H9 (cell line): ENCODE measurements at regions not wholly inside any gene's neighbourhood (a gene's known extent, or its start where the extent isn't known, plus 50 kb on each side); places are given as distances from the start of the nearest gene placed in this dataset.

ENCODE experiments used
- DNase-seq: peaks from one replicate; pipeline ENCODE4 v3.0.0-alpha.2; 2017
- H2AFZ ChIP-seq: one replicate; pipeline ENCODE4 v1.6.1; 2013; ENCODE audit warnings: mild to moderate bottlenecking, low read length, control low read depth, moderate library complexity
- H2AK5ac ChIP-seq: 2 replicates; pipeline ENCODE4 v1.6.1; 2013; ENCODE audit warnings: low read length, control low read depth, mixed read lengths; ENCODE audit not compliant: insufficient read length
- H2BK120ac ChIP-seq: one replicate; pipeline ENCODE4 v1.6.1; 2013; ENCODE audit warnings: low read depth, mild to moderate bottlenecking, low read length, control low read depth, inconsistent platforms; ENCODE audit not compliant: poor library complexity, severe bottlenecking
- H2BK12ac ChIP-seq: 2 replicates; pipeline ENCODE4 v1.6.1; 2013; ENCODE audit warnings: low read length, control low read depth, mixed read lengths, low read depth; ENCODE audit not compliant: insufficient read length
- H2BK15ac ChIP-seq: 2 replicates; pipeline ENCODE4 v1.6.1; 2013; ENCODE audit warnings: low read depth, low read length, control low read depth
- H2BK20ac ChIP-seq: one replicate; pipeline ENCODE4 v1.6.1; 2013; ENCODE audit warnings: low read depth, mild to moderate bottlenecking, low read length, control low read depth, inconsistent platforms; ENCODE audit not compliant: poor library complexity, severe bottlenecking
- H2BK5ac ChIP-seq: 2 replicates; pipeline ENCODE4 v1.6.1; 2013; ENCODE audit warnings: low read length, control low read depth, mixed read lengths; ENCODE audit not compliant: insufficient read length
- H3K14ac ChIP-seq: 2 replicates; pipeline ENCODE4 v1.6.1; 2013; ENCODE audit warnings: low read length, control low read depth; ENCODE audit not compliant: insufficient read depth
- H3K18ac ChIP-seq: 2 replicates; pipeline ENCODE4 v1.6.1; 2013; ENCODE audit warnings: low read depth, mild to moderate bottlenecking, mixed read lengths, low read length, control low read depth; ENCODE audit not compliant: insufficient read length
- H3K23ac ChIP-seq: 2 replicates; pipeline ENCODE4 v1.6.1; 2013; ENCODE audit warnings: low read length, control low read depth, mixed read lengths, low read depth; ENCODE audit not compliant: insufficient read length
- H3K23me2 ChIP-seq: 2 replicates; pipeline ENCODE4 v1.6.1; 2013; ENCODE audit warnings: low read depth, mild to moderate bottlenecking, mixed read lengths, low read length, control low read depth; ENCODE audit not compliant: insufficient read length, poor library complexity, severe bottlenecking
- H3K27ac ChIP-seq: 2 replicates; pipeline ENCODE4 v1.5.1; 2013; ENCODE audit warnings: low read length, control low read depth, mixed read lengths, low read depth; ENCODE audit not compliant: insufficient read length
- H3K27me3 ChIP-seq: 2 replicates; pipeline ENCODE4 v1.6.1; 2013; ENCODE audit warnings: low read length, control low read depth, inconsistent platforms; ENCODE audit not compliant: insufficient read depth
- H3K4ac ChIP-seq: 2 replicates; pipeline ENCODE4 v1.6.1; 2013; ENCODE audit warnings: low read depth, mild to moderate bottlenecking, control low read depth, inconsistent platforms, low read length, moderate library complexity
- H3K4me1 ChIP-seq: 2 replicates; pipeline ENCODE4 v1.6.1; 2013; ENCODE audit warnings: low read length, control low read depth, inconsistent platforms; ENCODE audit not compliant: insufficient read depth
- H3K4me2 ChIP-seq: 2 replicates; pipeline ENCODE4 v1.6.1; 2013; ENCODE audit warnings: low read length, control low read depth, mixed read lengths; ENCODE audit not compliant: insufficient read length, insufficient read depth
- H3K56ac ChIP-seq: 2 replicates; pipeline ENCODE4 v1.6.1; 2013; ENCODE audit warnings: low read depth, mild to moderate bottlenecking, mixed read lengths, low read length, control low read depth; ENCODE audit not compliant: insufficient read length
- H3K79me1 ChIP-seq: 2 replicates; pipeline ENCODE4 v1.6.1; 2013; ENCODE audit warnings: low read depth, mild to moderate bottlenecking, moderate library complexity, low read length, control low read depth, inconsistent platforms; ENCODE audit not compliant: insufficient read depth, poor library complexity, severe bottlenecking
- H3K79me2 ChIP-seq: 2 replicates; pipeline ENCODE4 v1.6.1; 2013; ENCODE audit warnings: low read length, control low read depth, inconsistent platforms; ENCODE audit not compliant: insufficient read depth
- H3K9ac ChIP-seq: 2 replicates; pipeline ENCODE4 v1.6.1; 2013; ENCODE audit warnings: low read length, control low read depth, mixed read lengths; ENCODE audit not compliant: insufficient read length; ENCODE audit errors: extremely low read depth
- H3K9me3 ChIP-seq: one replicate; pipeline ENCODE4 v1.6.1; 2013; ENCODE audit warnings: low read depth, low read length, inconsistent platforms; ENCODE audit not compliant: control insufficient read depth
- H3T11ph ChIP-seq: one replicate; pipeline ENCODE4 v1.6.1; 2013; ENCODE audit warnings: mild to moderate bottlenecking, low read length, control low read depth, inconsistent platforms
- H4K20me1 ChIP-seq: one replicate; pipeline ENCODE4 v1.6.1; 2013; ENCODE audit not compliant: control insufficient read depth, insufficient read length, insufficient read depth
- H4K5ac ChIP-seq: 2 replicates; pipeline ENCODE4 v1.6.1; 2013; ENCODE audit warnings: low read depth, mild to moderate bottlenecking, mixed read lengths, low read length, control low read depth; ENCODE audit not compliant: insufficient read length
- H4K8ac ChIP-seq: replicated peaks from 2 replicates; pipeline ENCODE4 v1.6.1; 2013; ENCODE audit warnings: low read length, control low read depth, mixed read lengths, low read depth; ENCODE audit not compliant: insufficient read length
- H4K91ac ChIP-seq: 2 replicates; pipeline ENCODE4 v1.6.1; 2013; ENCODE audit warnings: low read depth, mild to moderate bottlenecking, moderate library complexity, mixed read lengths, low read length, control low read depth; ENCODE audit not compliant: insufficient read length
- H3K27ac Mint-ChIP-seq, 3 experiments: 2 replicates in 2 of 3; 3 replicates in 1 of 3; pipeline ENCODE4 v1.8.0; 2020 to 2021; ENCODE audit warnings: mixed read lengths in 3 of 3, mild to moderate bottlenecking in 1 of 3, moderate library complexity in 1 of 3
- H3K27me3 Mint-ChIP-seq: 2 replicates; pipeline ENCODE4 v1.8.0; 2021; ENCODE audit warnings: low read depth, mild to moderate bottlenecking, moderate library complexity, mixed read lengths
- H3K36me3 Mint-ChIP-seq, 3 experiments: 2 replicates in 2 of 3; 3 replicates in 1 of 3; pipeline ENCODE4 v1.8.0; 2020 to 2021; ENCODE audit warnings: low read depth in 3 of 3, mixed read lengths in 3 of 3; ENCODE audit not compliant: insufficient read depth in 1 of 3
- H3K4me1 Mint-ChIP-seq, 2 experiments: 2 replicates each; pipeline ENCODE4 v1.8.0; 2020; ENCODE audit warnings: mixed read lengths in 2 of 2
- H3K4me3 Mint-ChIP-seq, 2 experiments: 2 replicates in 1 of 2; 3 replicates in 1 of 2; pipeline ENCODE4 v1.8.0; 2020 to 2021; ENCODE audit warnings: mild to moderate bottlenecking in 2 of 2, mixed read lengths in 2 of 2, moderate library complexity in 1 of 2
- H3K9me3 Mint-ChIP-seq, 2 experiments: 2 replicates in 1 of 2; 3 replicates in 1 of 2; pipeline ENCODE4 v1.8.0; 2020; ENCODE audit warnings: mild to moderate bottlenecking in 2 of 2, mixed read lengths in 2 of 2, moderate library complexity in 1 of 2
- WGBS: extraction: QIAGEN DNeasy Blood & Tissue Kit; methylation state at CpG from one replicate; pipeline ENCODE4 v1.1.7; 2013; ENCODE audit warnings: missing lambda C conversion rate, low lambda C conversion rate, mixed read lengths; ENCODE audit not compliant: insufficient read length; ENCODE audit errors: extremely low coverage; 5-methylcytosine and 5-hydroxymethylcytosine counted together
- TF ChIP-seq, protein P1 (sequence below): fragments of 200-600 bp; sonication (generic); conservative IDR thresholded peaks from 3 replicates; pipeline ENCODE4 v1.8.0; 2021; ENCODE audit warnings: antibody characterized with exemption, mild to moderate bottlenecking

DNA sequence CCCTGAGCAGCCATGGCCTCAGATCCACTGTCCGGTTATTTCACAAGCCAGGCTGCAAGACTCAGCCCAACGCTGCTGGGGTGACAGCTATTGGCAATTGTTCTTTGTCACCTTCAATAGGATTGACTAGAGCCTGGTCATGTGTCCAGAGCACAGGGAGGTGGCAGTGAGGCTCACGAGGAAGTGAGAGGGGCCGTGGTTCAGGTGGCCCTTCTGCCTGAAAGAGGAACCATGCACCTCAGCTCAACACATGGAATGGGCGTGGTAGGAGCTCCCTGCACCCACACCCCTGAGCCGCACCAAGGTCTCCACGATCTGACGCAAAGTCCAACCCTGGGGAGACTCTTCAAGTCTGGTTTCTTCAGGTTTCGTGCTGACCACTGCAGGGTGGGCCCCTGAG, 184.8 kb upstream of the CDH4 start:
- Histone ChIP-seq H4K8ac (no peak overlapping the region), H3K56ac (no peak overlapping the region), H2BK120ac (no peak overlapping the region), H3K9me3 (no peaks in the 10 kb centered on the region), H3T11ph (no peak overlapping the region), H2BK20ac (no peak overlapping the region), H3K4me2 (no peak overlapping the region), H3K79me1 (no peaks in the 10 kb centered on the region), H2BK12ac (no peak overlapping the region), H3K14ac (no peak overlapping the region), H2BK5ac (no peak overlapping the region), H4K20me1 (no peaks in the 10 kb centered on the region), H2AFZ (no peak overlapping the region), H3K27me3 (no peaks in the 10 kb centered on the region; the same call in 1 of the 2 replicates), H4K5ac (no peak overlapping the region), H3K9ac (no peak overlapping the region), H3K27ac (no peak overlapping the region), H3K4me1 (peaks cover 2% of the 10 kb centered on the region; the same call in 1 of the 2 replicates), H3K23me2 (no peaks in the 10 kb centered on the region), H4K91ac (no peak overlapping the region), H2AK5ac (no peak overlapping the region), H2BK15ac (no peak overlapping the region), H3K23ac (no peak overlapping the region), H3K4ac (no peak overlapping the region), H3K79me2 (no peaks in the 10 kb centered on the region), H3K18ac (no peak overlapping the region)
- no CpG with 5 or more reads among the region's 9 CpGs for WGBS
- DNase-seq = no peak
- H3K27ac Mint-ChIP-seq = no peak overlapping the region
- no peak overlapping the region for H3K4me3 Mint-ChIP-seq
- no peaks in the 10 kb centered on the region; a peak in 1 of 5 replicates for H3K9me3 Mint-ChIP-seq
- H3K4me1 Mint-ChIP-seq = peaks cover 14 to 16% of the 10 kb centered on the region in 2 experiments
- peaks cover 58% of the 10 kb centered on the region for H3K27me3 Mint-ChIP-seq
- TF ChIP-seq, protein P1, sequence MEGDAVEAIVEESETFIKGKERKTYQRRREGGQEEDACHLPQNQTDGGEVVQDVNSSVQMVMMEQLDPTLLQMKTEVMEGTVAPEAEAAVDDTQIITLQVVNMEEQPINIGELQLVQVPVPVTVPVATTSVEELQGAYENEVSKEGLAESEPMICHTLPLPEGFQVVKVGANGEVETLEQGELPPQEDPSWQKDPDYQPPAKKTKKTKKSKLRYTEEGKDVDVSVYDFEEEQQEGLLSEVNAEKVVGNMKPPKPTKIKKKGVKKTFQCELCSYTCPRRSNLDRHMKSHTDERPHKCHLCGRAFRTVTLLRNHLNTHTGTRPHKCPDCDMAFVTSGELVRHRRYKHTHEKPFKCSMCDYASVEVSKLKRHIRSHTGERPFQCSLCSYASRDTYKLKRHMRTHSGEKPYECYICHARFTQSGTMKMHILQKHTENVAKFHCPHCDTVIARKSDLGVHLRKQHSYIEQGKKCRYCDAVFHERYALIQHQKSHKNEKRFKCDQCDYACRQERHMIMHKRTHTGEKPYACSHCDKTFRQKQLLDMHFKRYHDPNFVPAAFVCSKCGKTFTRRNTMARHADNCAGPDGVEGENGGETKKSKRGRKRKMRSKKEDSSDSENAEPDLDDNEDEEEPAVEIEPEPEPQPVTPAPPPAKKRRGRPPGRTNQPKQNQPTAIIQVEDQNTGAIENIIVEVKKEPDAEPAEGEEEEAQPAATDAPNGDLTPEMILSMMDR = no peak
- no peaks in the 10 kb centered on the region; a peak in 1 of 7 replicates for H3K36me3 Mint-ChIP-seq
